Caco-2 (cell line): ENCODE measurements at regions not wholly inside any gene's neighbourhood (a gene's known extent, or its start where the extent isn't known, plus 50 kb on each side); places are given as distances from the start of the nearest gene placed in this dataset.

ENCODE experiments used
- BruUV-seq: library from RNA; stranded (reverse); fragments of 400-500 nt; replicated peaks from 2 replicates; lab custom pipeline; 2021; lab: Mats Ljungman, UMichigan
- CTCF ChIA-PET: fragments of 300-600 bp; sonication (Branson Sonifier 250); formaldehyde crosslinking; loops from one replicate; lab custom pipeline; 2022; ENCODE audit warnings: antibody characterized with exemption; lab: Charles Lee
- POLR2A ChIA-PET: fragments of 300-600 bp; sonication (Branson Sonifier 250); formaldehyde crosslinking; loops from one replicate; lab custom pipeline; 2022; ENCODE audit warnings: antibody characterized with exemption; lab: Charles Lee
- DNase-seq, 2 experiments: peaks; one replicate each; pipeline versions ENCODE4 v3.0.0 to v3.0.0-alpha.2; 2020 to 2022
- H3K27me3 ChIP-seq: replicated peaks from 2 replicates; pipeline ENCODE4 v1.6.0; 2011; ENCODE audit warnings: low read length; ENCODE audit not compliant: control insufficient read depth, insufficient read depth
- H3K36me3 ChIP-seq: 2 replicates; pipeline ENCODE4 v1.5.1; 2011; ENCODE audit warnings: low read length; ENCODE audit not compliant: control insufficient read depth, insufficient read depth
- H3K4me1 ChIP-seq: fragments of 250-450 bp; sonication (Bioruptor Pico); 2 replicates; pipeline ENCODE4 v1.5.1; 2020; ENCODE audit warnings: mild to moderate bottlenecking
- H3K4me3 ChIP-seq: 2 replicates; pipeline ENCODE4 v1.5.1; 2011; ENCODE audit warnings: low read depth, mild to moderate bottlenecking, control low read depth, low read length
- H3K9me3 ChIP-seq: fragments of 250-450 bp; sonication (Bioruptor Pico); 2 replicates; pipeline ENCODE4 v1.5.1; 2020; ENCODE audit warnings: mild to moderate bottlenecking, moderate library complexity
- H3K27ac Mint-ChIP-seq: one replicate; pipeline ENCODE4 v1.8.0; 2022; ENCODE audit warnings: mixed read lengths; ENCODE audit not compliant: unreplicated experiment
- H3K27me3 Mint-ChIP-seq: one replicate; pipeline ENCODE4 v1.8.0; 2022; ENCODE audit warnings: mixed read lengths; ENCODE audit not compliant: insufficient read depth, unreplicated experiment
- H3K36me3 Mint-ChIP-seq: one replicate; pipeline ENCODE4 v1.8.0; 2022; ENCODE audit warnings: mild to moderate bottlenecking, mixed read lengths; ENCODE audit not compliant: insufficient read depth, unreplicated experiment
- H3K4me1 Mint-ChIP-seq: one replicate; pipeline ENCODE4 v1.8.0; 2022; ENCODE audit warnings: low read depth, mixed read lengths; ENCODE audit not compliant: unreplicated experiment
- H3K4me3 Mint-ChIP-seq: one replicate; pipeline ENCODE4 v1.8.0; 2022; ENCODE audit warnings: mild to moderate bottlenecking, moderate library complexity, mixed read lengths; ENCODE audit not compliant: unreplicated experiment
- H3K9me3 Mint-ChIP-seq: one replicate; pipeline ENCODE4 v1.8.0; 2022; ENCODE audit warnings: mixed read lengths; ENCODE audit not compliant: unreplicated experiment
- intact Hi-C: fragments of 100-400 bp; cut with micrococcal nuclease; formaldehyde crosslinking; loops from one replicate; pipeline ENCODE4 v1.10.0; 2022; ENCODE audit not compliant: unreplicated experiment
- TF ChIP-seq, protein P1 (sequence below), 2 experiments: fragments of 200-600 bp in 1 of 2; IDR thresholded peaks; 1 replicate in 1 of 2; 2 replicates in 1 of 2; pipeline versions ENCODE4 v1.5.1 to v1.8.0; 2011 to 2022; ENCODE audit warnings: antibody characterized with exemption in 1 of 2, control low read depth in 1 of 2, inconsistent platforms in 1 of 2, low read depth in 1 of 2, low read length in 1 of 2, mild to moderate bottlenecking in 1 of 2, moderate library complexity in 1 of 2; ENCODE audit not compliant: insufficient read depth in 1 of 2, severe bottlenecking in 1 of 2, unreplicated experiment in 1 of 2

DNA sequence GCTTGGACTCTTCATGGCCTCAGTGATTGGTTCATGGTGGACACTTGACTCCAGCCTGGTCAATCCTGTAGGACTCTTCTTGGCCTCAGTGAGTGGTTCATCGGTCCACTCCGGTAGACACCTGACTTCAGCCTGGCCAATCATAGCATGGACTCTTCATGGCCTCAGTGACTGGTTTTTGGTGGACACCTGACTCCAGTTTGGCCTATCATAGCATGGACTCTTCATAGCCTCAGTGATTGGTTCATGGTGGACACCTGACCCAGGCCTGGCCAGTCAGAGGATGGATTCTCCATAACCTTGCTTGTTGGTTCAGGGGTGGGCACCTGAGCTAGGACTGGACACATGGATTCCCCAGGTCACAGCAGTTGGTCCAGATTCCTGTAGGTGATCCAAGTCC, 106.0 kb upstream of the ERCC6L2 start:
- intact Hi-C loops = no loop called here
- POLR2A ChIA-PET = no interaction called here
- Mint-ChIP-seq H3K27ac (no peak overlapping the region), H3K9me3 (no peaks in the 10 kb centered on the region), H3K27me3 (no peaks in the 10 kb centered on the region), H3K4me1 (peaks cover 39% of the 10 kb centered on the region), H3K36me3 (no peaks in the 10 kb centered on the region), H3K4me3 (no peak overlapping the region)
- BruUV-seq = no TSS peak
- TF ChIP-seq, protein P1, sequence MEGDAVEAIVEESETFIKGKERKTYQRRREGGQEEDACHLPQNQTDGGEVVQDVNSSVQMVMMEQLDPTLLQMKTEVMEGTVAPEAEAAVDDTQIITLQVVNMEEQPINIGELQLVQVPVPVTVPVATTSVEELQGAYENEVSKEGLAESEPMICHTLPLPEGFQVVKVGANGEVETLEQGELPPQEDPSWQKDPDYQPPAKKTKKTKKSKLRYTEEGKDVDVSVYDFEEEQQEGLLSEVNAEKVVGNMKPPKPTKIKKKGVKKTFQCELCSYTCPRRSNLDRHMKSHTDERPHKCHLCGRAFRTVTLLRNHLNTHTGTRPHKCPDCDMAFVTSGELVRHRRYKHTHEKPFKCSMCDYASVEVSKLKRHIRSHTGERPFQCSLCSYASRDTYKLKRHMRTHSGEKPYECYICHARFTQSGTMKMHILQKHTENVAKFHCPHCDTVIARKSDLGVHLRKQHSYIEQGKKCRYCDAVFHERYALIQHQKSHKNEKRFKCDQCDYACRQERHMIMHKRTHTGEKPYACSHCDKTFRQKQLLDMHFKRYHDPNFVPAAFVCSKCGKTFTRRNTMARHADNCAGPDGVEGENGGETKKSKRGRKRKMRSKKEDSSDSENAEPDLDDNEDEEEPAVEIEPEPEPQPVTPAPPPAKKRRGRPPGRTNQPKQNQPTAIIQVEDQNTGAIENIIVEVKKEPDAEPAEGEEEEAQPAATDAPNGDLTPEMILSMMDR (IDR thresholded peaks at IDR 0.05; ENCODE audit: insufficient read depth in 1 of 2, low read depth in 1 of 2, low read length in 1 of 2, severe bottlenecking in 1 of 2, unreplicated experiment in 1 of 2) = no peak
- Histone ChIP-seq H3K4me3 (no peak overlapping the region), H3K36me3 (no peaks in the 10 kb centered on the region), H3K4me1 (peaks cover 41% of the 10 kb centered on the region), H3K27me3 (no peaks in the 10 kb centered on the region), H3K9me3 (no peaks in the 10 kb centered on the region)
- CTCF ChIA-PET = no interaction called here
- no peak for DNase-seq

DNA sequence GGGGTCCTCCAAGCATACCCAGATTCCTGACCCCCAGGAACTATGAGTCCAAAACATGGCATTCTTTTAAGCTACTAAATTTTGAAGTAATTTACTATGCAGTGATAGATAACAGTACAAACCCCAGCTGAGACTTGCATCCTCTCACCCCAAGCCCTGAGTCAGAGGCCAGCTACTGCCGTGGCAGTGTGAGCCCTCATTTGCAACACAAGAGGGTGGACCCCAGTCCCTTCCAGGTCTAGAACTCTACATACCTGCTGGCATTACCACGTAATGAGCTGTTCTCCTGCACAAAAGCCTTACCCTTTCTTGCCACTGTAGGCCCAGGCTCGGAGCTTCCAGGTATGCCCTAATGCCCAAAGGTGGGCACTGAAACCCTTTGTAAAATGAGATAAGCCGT, 108.6 kb upstream of the ERCC6L2 start:
- Mint-ChIP-seq H3K27ac (no peak overlapping the region), H3K4me3 (no peak overlapping the region)
- no TSS peak for BruUV-seq

DNA sequence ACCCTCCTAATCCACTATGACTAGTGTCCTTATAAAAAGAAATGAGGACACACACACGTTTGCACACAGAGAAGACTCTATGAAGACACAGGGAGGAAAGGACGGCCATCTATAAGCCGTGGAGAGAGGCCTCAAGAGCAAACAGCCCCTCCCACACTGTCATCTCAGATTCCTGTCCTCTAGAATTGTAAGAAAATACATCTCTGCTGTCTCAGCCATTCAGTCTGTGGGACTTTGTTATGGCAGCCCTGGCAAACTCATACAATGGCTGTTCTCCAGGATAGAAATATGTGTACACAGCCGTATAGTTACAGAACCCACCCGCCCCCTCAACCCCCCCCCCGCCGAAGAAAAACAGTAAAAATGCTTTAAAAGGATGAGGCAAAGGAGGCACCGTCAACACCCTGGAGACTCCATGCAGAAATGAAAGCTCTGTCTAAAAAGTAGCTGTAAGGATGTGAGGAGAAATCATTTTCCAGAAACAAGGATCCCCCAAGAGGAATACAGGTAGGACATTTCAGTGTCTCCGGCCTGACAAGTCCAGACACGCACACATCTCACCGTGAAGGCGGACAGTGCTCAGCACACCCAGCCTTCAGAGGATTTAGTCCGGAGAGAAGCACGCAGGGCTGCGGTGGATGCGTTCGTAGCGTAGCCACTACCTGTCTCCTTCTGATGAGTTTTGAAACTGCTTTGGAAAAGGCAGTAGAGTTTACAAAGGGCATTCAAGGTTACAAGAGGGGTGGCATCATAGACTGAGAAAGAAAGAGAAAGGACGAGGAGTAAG, 110.8 kb upstream of the ERCC6L2 start:
- intact Hi-C loops = no loop called here

More for the DNA sequence above, 108.6 kb upstream of the ERCC6L2 start:
- intact Hi-C loops = no loop called here
- no peaks in the 10 kb centered on the region for H3K27me3 ChIP-seq
- H3K9me3 ChIP-seq = no peaks in the 10 kb centered on the region
- Mint-ChIP-seq H3K36me3 (no peaks in the 10 kb centered on the region), H3K4me1 (peaks cover 34% of the 10 kb centered on the region), H3K27me3 (no peaks in the 10 kb centered on the region), H3K9me3 (no peaks in the 10 kb centered on the region)
- TF ChIP-seq, protein P1 (IDR thresholded peaks at IDR 0.05; ENCODE audit: insufficient read depth in 1 of 2, low read depth in 1 of 2, low read length in 1 of 2, severe bottlenecking in 1 of 2, unreplicated experiment in 1 of 2) = no peak
- H3K36me3 ChIP-seq = no peaks in the 10 kb centered on the region
- no peak for DNase-seq
- peaks cover 24% of the 10 kb centered on the region for H3K4me1 ChIP-seq
- no peak overlapping the region for H3K4me3 ChIP-seq
- POLR2A ChIA-PET = no interaction called here
- CTCF ChIA-PET = interaction anchor here (0.6 kb wide), 1 partner anchor 28 kb away, joined by 4 read pairs; no protein-coding TSS in a partner anchor

More for the DNA sequence above, 110.8 kb upstream of the ERCC6L2 start:
- H3K4me3 ChIP-seq = no peak overlapping the region
- Mint-ChIP-seq H3K27me3 (no peaks in the 10 kb centered on the region), H3K9me3 (no peaks in the 10 kb centered on the region), H3K36me3 (no peaks in the 10 kb centered on the region), H3K4me1 (peaks cover 12% of the 10 kb centered on the region), H3K4me3 (peak overlapping the region; percentile 32), H3K27ac (no peak overlapping the region)
- no peaks in the 10 kb centered on the region for H3K27me3 ChIP-seq
- POLR2A ChIA-PET = no interaction called here
- no peaks in the 10 kb centered on the region for H3K9me3 ChIP-seq
- BruUV-seq = no TSS peak
- CTCF ChIA-PET = no interaction called here
- DNase-seq = no peak
- H3K4me1 ChIP-seq = peaks cover 3% of the 10 kb centered on the region
- no peaks in the 10 kb centered on the region for H3K36me3 ChIP-seq
- TF ChIP-seq, protein P1 (IDR thresholded peaks at IDR 0.05; ENCODE audit: insufficient read depth in 1 of 2, low read depth in 1 of 2, low read length in 1 of 2, severe bottlenecking in 1 of 2, unreplicated experiment in 1 of 2) = no peak
